ENCODE measurements at regions not wholly inside any gene's neighbourhood (a gene's known extent, or its start where the extent isn't known, plus 50 kb on each side); places are given as distances from the start of the nearest gene placed in this dataset.

DNA sequence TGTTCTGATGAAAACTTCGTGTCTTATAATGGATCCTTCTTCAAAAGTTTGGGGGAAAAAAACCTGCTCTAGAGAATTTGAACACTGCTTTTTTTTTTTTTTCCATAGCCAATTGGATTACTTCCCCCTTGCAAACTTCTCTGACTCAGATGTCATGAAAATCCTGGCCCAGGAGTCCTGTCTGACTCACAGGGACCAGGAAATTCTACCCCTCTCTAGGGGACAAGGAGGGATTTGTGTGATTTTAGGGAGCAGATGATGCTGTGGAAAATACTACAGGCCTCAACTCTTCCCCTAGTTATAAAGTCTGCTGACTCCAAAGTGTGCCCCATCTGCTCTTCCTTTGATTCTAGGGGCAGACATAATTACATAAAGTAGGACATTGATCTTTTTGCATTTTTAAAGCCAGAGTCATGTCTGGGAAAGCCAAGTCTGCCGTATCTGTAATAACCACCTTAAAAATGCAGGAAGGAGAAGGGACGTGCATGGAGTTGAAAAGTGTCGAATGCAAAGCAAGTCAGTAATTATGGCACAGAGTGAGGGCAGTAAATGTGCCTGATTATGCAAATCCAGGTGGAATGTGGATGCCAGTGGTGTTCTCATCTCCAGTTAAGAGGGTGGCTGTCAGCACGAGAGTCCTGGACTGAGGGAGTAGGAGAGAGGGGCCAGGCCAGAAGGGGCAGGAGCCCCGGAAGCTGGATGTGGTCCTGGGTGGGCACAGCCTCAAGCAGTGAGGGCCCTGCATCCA lies 144.3 kb upstream of the SULF2 start:
- Histone ChIP-seq H3K27me3 (ENCODE audit: control insufficient read depth, insufficient read depth, low read length) (peaks cover 2% of the 10 kb centered on the region; the same call in 1 of the 2 replicates), H3K4me3 (ENCODE audit: low read depth, low read length) (no peak overlapping the region), H3K36me3 (ENCODE audit: control insufficient read depth, insufficient read depth, low read length) (no peaks in the 10 kb centered on the region)
- ChIA-PET CTCF (interaction anchor here (0.9 kb wide), 1 partner anchor 8 kb away, joined by 3 read pairs; no protein-coding TSS in a partner anchor), POLR2A (no interaction called here)
- no peak for TF ChIP-seq CTCF (IDR thresholded peaks at IDR 0.05; ENCODE audit: insufficient read depth, low read depth, low read length)
- no peak for DNase-seq (ENCODE audit: low read depth)

- DNase-seq (ENCODE audit: low read depth), result no peak
- no peaks in the 10 kb centered on the region for H3K36me3 ChIP-seq (ENCODE audit: control insufficient read depth, insufficient read depth, low read length)
- ChIA-PET POLR2A (no interaction called here), CTCF (no interaction called here)
- H3K27me3 ChIP-seq (ENCODE audit: control insufficient read depth, insufficient read depth, low read length), result peaks cover 6% of the 10 kb centered on the region
- TF ChIP-seq CTCF (IDR thresholded peaks at IDR 0.05; ENCODE audit: insufficient read depth, low read depth, low read length), result no peak
- no peak overlapping the region for H3K4me3 ChIP-seq (ENCODE audit: low read depth, low read length)
These were observed 142.7 kb upstream of the SULF2 start for GRCh38 chr20:47927944-47928343.

DNA sequence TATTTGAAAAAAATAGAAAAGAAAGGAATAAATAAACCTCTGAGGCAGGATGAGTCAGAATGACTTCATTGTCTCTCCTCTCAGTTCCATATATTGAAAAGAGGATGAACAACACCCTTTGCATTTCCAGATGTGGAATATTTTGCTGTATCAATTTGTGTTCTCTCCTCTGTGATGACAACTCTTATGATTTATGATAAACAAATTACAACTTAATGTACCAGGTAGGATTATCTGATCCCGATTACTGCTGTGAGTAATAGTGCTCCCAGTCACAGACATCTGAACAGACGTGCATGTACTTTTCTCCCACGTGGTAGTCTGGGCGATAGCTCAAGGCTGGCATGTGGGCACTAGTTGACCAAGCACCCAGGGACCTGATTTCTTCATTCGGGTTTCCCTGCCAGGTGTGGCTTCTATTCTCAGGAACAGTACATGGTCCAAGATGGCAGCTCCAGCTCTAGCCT lies 142.1 kb upstream of the SULF2 start:
- Histone ChIP-seq H3K36me3 (ENCODE audit: control insufficient read depth, insufficient read depth, low read length) (no peaks in the 10 kb centered on the region), H3K27me3 (ENCODE audit: control insufficient read depth, insufficient read depth, low read length) (peaks cover 9% of the 10 kb centered on the region), H3K4me3 (ENCODE audit: low read depth, low read length) (no peak overlapping the region)
- ChIA-PET POLR2A (no interaction called here), CTCF (interaction anchor here (1.2 kb wide), 1 partner anchor 13 kb away, joined by 4 read pairs; no protein-coding TSS in a partner anchor)
- no peak for DNase-seq (ENCODE audit: low read depth)
- no peak for TF ChIP-seq CTCF (IDR thresholded peaks at IDR 0.05; ENCODE audit: insufficient read depth, low read depth, low read length)

- POLR2A ChIA-PET, result no interaction called here
- no peak for DNase-seq (ENCODE audit: low read depth)
- CTCF ChIA-PET, result interaction anchor here (0.6 to 1.3 kb wide), 4 partner anchors 14 to 144 kb away, joined by 3 to 4 read pairs (median 3); no protein-coding TSS in a partner anchor
- Histone ChIP-seq H3K4me3 (ENCODE audit: low read depth, low read length) (no peak overlapping the region), H3K27me3 (ENCODE audit: control insufficient read depth, insufficient read depth, low read length) (peaks cover 9% of the 10 kb centered on the region), H3K36me3 (ENCODE audit: control insufficient read depth, insufficient read depth, low read length) (no peaks in the 10 kb centered on the region)
- TF ChIP-seq CTCF (IDR thresholded peaks at IDR 0.05; ENCODE audit: insufficient read depth, low read depth, low read length), result no peak
These were observed 141.4 kb upstream of the SULF2 start for GRCh38 chr20:47926731-47927130.

DNA sequence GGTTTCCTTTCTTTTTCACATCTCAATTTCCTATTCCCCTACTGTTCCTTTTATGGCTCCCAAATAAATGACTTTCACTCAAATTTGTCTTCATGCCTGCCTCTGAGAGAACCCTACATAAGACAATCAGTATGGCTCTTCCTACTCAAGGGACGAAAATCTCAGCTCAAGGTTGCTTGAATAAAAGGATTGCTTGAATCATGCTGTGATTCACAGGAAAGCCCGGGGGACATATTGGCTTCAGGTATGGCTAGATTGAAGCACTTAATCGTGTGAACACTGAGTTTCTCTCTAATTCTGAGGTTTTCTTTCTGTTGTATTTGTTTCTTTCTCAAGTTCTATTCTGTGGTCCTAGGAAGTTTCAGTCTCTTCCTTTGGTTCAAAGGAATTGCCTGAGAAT lies 140.3 kb upstream of the SULF2 start:
- H3K4me3 ChIP-seq (ENCODE audit: low read depth, low read length), result no peak overlapping the region
- H3K36me3 ChIP-seq (ENCODE audit: control insufficient read depth, insufficient read depth, low read length), result no peaks in the 10 kb centered on the region
- TF ChIP-seq CTCF (IDR thresholded peaks at IDR 0.05; ENCODE audit: insufficient read depth, low read depth, low read length), result no peak
- no peak for DNase-seq (ENCODE audit: low read depth)
- POLR2A ChIA-PET, result no interaction called here
- peaks cover 9% of the 10 kb centered on the region for H3K27me3 ChIP-seq (ENCODE audit: control insufficient read depth, insufficient read depth, low read length)
- CTCF ChIA-PET, result interaction anchor here (1.3 kb wide), 1 partner anchor 139 kb away, joined by 3 read pairs; no protein-coding TSS in a partner anchor
